ENCODE measurements at regions not wholly inside any gene's neighbourhood (a gene's known extent, or its start where the extent isn't known, plus 50 kb on each side); places are given as distances from the start of the nearest gene placed in this dataset.
"Not testable (repeated sequence)": the region's sequence is repeated elsewhere in the genome, so short reads cannot be mapped to it uniquely, and the experiment has no call there.

DNA sequence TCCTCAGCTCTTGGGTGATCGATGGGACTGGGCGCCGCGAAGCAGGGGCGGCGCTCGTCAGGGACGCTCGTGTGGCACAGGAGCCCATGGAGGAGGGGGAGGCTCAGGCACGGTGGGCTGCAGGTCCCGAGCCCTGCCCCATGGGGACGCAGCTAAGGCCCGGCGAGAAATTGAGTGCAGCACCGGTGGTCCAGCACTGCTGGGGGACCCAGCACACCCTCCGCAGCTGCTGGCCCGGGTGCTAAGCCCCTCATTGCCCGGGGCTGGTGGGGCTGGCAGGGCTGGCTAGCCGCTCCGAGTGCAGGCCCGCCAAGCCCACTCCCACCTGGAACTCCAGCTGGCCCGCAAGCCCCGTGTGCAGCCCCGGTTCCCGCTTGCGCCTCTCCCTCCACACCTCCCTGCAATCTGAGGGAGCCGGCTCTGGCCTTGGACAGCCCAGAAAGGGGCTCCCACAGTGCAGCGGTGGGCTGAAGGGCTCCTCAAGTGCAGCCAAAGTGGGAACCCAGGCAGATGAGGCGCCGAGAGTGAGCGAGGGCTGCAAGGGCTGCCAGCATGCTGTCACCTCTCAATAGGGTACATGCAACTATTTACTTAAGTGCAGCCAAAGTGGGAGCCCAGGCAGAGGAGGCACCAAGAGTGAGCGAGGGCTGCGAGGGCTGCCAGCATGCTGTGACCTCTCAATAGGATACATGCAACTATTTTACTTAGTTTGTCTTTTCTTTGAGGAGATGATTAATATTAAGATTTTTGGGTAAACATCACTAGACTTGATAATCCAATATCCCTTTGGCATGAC is 619.8 kb upstream of the IGFBP7 start:
- not testable (repeated sequence) for H3K4me1 ChIP-seq (ENCODE audit: control insufficient read depth in 2 of 2, insufficient read depth in 2 of 2, low read length in 2 of 2); H3K9me3 ChIP-seq (ENCODE audit: control insufficient read depth in 2 of 2, low read length in 2 of 2); H3K27me3 ChIP-seq (ENCODE audit: control insufficient read depth in 2 of 2, insufficient read depth in 2 of 2, low read length in 2 of 2); H3K4me3 ChIP-seq (ENCODE audit: low read length in 2 of 2); H3K27ac ChIP-seq (ENCODE audit: low read depth in 2 of 2, low read length in 2 of 2); H3K9ac ChIP-seq (ENCODE audit: low read depth in 1 of 2, low read length in 2 of 2); H3K36me3 ChIP-seq (ENCODE audit: control insufficient read depth in 2 of 2, insufficient read depth in 2 of 2, low read length in 2 of 2)

- no peak overlapping the region for H3K4me3 ChIP-seq (ENCODE audit: low read length in 2 of 2)
- no peaks in the 10 kb centered on the region for H3K36me3 ChIP-seq (ENCODE audit: control insufficient read depth in 2 of 2, insufficient read depth in 2 of 2, low read length in 2 of 2)
- no peak overlapping the region for H3K27ac ChIP-seq (ENCODE audit: low read depth in 2 of 2, low read length in 2 of 2)
- no peaks in the 10 kb centered on the region for H3K27me3 ChIP-seq (ENCODE audit: control insufficient read depth in 2 of 2, insufficient read depth in 2 of 2, low read length in 2 of 2)
- H3K9me3 ChIP-seq (ENCODE audit: control insufficient read depth in 2 of 2, low read length in 2 of 2), result no peaks in the 10 kb centered on the region
- H3K9ac ChIP-seq (ENCODE audit: low read depth in 1 of 2, low read length in 2 of 2), result no peak overlapping the region
- no peaks in the 10 kb centered on the region for H3K4me1 ChIP-seq (ENCODE audit: control insufficient read depth in 2 of 2, insufficient read depth in 2 of 2, low read length in 2 of 2)
These were observed 616.0 kb upstream of the IGFBP7 start for GRCh38 chr4:57726154-57726553.

DNA sequence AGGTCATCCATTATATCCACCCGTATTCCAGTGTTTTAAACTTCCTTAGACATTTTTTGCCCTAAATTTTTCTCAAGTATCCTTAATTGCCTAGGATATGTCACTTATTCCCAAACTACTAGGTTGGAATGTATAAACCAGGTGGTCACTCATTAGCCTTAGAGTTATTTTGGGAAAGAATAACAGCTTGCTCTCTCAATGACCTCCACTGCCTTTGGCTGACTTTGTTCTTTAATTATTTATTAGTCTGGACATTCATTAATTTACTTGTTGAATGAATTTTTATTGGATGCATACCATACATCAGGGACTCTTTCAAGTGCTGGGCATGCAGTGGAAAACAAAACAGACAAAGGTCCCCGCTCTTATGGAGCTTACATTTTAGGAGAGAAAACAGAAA is 609.3 kb upstream of the IGFBP7 start:
- Histone ChIP-seq H3K27ac (ENCODE audit: low read depth in 2 of 2, low read length in 2 of 2) (no peak overlapping the region), H3K9me3 (ENCODE audit: control insufficient read depth in 2 of 2, low read length in 2 of 2) (no peaks in the 10 kb centered on the region), H3K4me1 (ENCODE audit: control insufficient read depth in 2 of 2, insufficient read depth in 2 of 2, low read length in 2 of 2) (no peaks in the 10 kb centered on the region), H3K27me3 (ENCODE audit: control insufficient read depth in 2 of 2, insufficient read depth in 2 of 2, low read length in 2 of 2) (no peaks in the 10 kb centered on the region), H3K9ac (ENCODE audit: low read depth in 1 of 2, low read length in 2 of 2) (no peak overlapping the region), H3K36me3 (ENCODE audit: control insufficient read depth in 2 of 2, insufficient read depth in 2 of 2, low read length in 2 of 2) (no peaks in the 10 kb centered on the region), H3K4me3 (ENCODE audit: low read length in 2 of 2) (no peak overlapping the region)

GRCh38 chr4:57714313-57714712 is 604.1 kb upstream of the IGFBP7 start:
- H3K27ac ChIP-seq (ENCODE audit: low read depth in 2 of 2, low read length in 2 of 2); H3K4me3 ChIP-seq (ENCODE audit: low read length in 2 of 2); H3K4me1 ChIP-seq (ENCODE audit: control insufficient read depth in 2 of 2, insufficient read depth in 2 of 2, low read length in 2 of 2); H3K9ac ChIP-seq (ENCODE audit: low read depth in 1 of 2, low read length in 2 of 2); H3K9me3 ChIP-seq (ENCODE audit: control insufficient read depth in 2 of 2, low read length in 2 of 2); H3K36me3 ChIP-seq (ENCODE audit: control insufficient read depth in 2 of 2, insufficient read depth in 2 of 2, low read length in 2 of 2); H3K27me3 ChIP-seq (ENCODE audit: control insufficient read depth in 2 of 2, insufficient read depth in 2 of 2, low read length in 2 of 2): not testable (repeated sequence)

DNA sequence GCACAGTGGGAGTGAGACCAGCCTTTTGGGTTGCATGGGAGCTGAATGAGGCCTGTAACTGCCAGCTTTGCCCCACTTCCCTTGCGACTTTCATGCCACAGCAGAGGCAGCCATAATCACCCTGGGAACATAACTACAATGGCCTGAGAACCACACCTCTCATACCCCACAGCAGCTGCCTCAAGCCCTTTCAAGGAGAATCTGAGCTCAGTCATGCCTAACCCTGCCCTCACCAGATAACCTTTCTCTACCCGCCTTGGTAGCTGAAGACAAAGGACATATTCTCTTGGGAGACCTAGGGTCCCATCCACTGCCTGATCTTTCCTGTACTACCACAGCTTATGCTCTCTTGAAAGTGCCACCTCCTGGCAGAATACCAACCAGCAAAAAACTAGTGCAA is 599.9 kb upstream of the IGFBP7 start:
- no peaks in the 10 kb centered on the region for H3K27me3 ChIP-seq (ENCODE audit: control insufficient read depth in 2 of 2, insufficient read depth in 2 of 2, low read length in 2 of 2)
- H3K36me3 ChIP-seq (ENCODE audit: control insufficient read depth in 2 of 2, insufficient read depth in 2 of 2, low read length in 2 of 2), result no peaks in the 10 kb centered on the region
- H3K4me3 ChIP-seq (ENCODE audit: low read length in 2 of 2), result no peak overlapping the region
- no peak overlapping the region for H3K9ac ChIP-seq (ENCODE audit: low read depth in 1 of 2, low read length in 2 of 2)
- no peaks in the 10 kb centered on the region for H3K9me3 ChIP-seq (ENCODE audit: control insufficient read depth in 2 of 2, low read length in 2 of 2)
- H3K4me1 ChIP-seq (ENCODE audit: control insufficient read depth in 2 of 2, insufficient read depth in 2 of 2, low read length in 2 of 2), result peaks cover 0 to 6% of the 10 kb centered on the region in 2 donors
- H3K27ac ChIP-seq (ENCODE audit: low read depth in 2 of 2, low read length in 2 of 2), result no peak overlapping the region

DNA sequence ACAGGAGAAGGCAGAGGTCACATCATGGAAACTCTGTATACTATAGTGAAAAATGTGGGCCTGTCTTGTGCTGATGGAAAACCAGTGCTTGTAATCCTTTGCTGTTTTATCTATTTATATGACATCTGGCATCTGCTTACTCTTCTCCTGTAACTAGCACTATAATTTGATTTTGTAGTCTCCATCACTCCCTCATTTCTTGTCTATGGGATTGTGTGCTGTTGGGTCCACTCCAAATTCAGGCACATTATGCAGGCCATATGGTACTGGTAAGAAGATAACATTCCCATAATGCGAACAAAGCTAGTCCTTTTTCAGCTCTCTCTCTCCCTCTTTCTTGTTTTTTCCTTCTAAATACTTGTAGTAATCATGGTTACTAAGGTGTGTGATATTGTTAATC is 581.2 kb upstream of the IGFBP7 start:
- H3K9me3 ChIP-seq (ENCODE audit: control insufficient read depth in 2 of 2, low read length in 2 of 2), result no peaks in the 10 kb centered on the region
- H3K36me3 ChIP-seq (ENCODE audit: control insufficient read depth in 2 of 2, insufficient read depth in 2 of 2, low read length in 2 of 2), result no peaks in the 10 kb centered on the region
- no peak overlapping the region for H3K27ac ChIP-seq (ENCODE audit: low read depth in 2 of 2, low read length in 2 of 2)
- H3K4me3 ChIP-seq (ENCODE audit: low read length in 2 of 2), result no peak overlapping the region
- H3K4me1 ChIP-seq (ENCODE audit: control insufficient read depth in 2 of 2, insufficient read depth in 2 of 2, low read length in 2 of 2), result no peaks in the 10 kb centered on the region
- no peaks in the 10 kb centered on the region for H3K27me3 ChIP-seq (ENCODE audit: control insufficient read depth in 2 of 2, insufficient read depth in 2 of 2, low read length in 2 of 2)
- no peak overlapping the region for H3K9ac ChIP-seq (ENCODE audit: low read depth in 1 of 2, low read length in 2 of 2)

GRCh38 chr4:57689693-57690205 is 579.6 kb upstream of the IGFBP7 start:
- H3K4me3 ChIP-seq (ENCODE audit: low read length in 2 of 2), result no peak overlapping the region
- H3K9ac ChIP-seq (ENCODE audit: low read depth in 1 of 2, low read length in 2 of 2), result no peak overlapping the region
- no peak overlapping the region for H3K27ac ChIP-seq (ENCODE audit: low read depth in 2 of 2, low read length in 2 of 2)
- H3K27me3 ChIP-seq (ENCODE audit: control insufficient read depth in 2 of 2, insufficient read depth in 2 of 2, low read length in 2 of 2), result no peaks in the 10 kb centered on the region
- no peaks in the 10 kb centered on the region for H3K4me1 ChIP-seq (ENCODE audit: control insufficient read depth in 2 of 2, insufficient read depth in 2 of 2, low read length in 2 of 2)
- no peaks in the 10 kb centered on the region for H3K9me3 ChIP-seq (ENCODE audit: control insufficient read depth in 2 of 2, low read length in 2 of 2)
- no peaks in the 10 kb centered on the region for H3K36me3 ChIP-seq (ENCODE audit: control insufficient read depth in 2 of 2, insufficient read depth in 2 of 2, low read length in 2 of 2)

DNA sequence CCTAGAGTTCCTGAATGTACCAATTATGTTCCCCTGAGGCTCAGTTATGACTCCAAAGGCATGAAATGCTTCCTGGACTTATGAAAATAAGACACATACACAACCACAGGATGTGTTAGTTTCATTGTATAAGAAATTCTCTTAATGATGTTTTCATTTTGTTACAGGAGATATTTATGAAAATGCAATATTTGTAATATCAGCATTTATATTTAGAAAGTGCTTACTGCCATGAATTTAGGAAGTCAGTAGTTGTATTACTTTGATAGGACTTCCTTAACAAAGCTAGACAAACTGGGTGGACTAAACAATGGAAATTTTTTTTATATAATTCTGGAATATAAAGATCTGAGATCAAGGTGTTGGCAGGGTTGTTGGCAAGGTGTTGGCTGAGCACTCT is 572.1 kb upstream of the IGFBP7 start:
- H3K4me1 ChIP-seq (ENCODE audit: control insufficient read depth in 2 of 2, insufficient read depth in 2 of 2, low read length in 2 of 2), result no peaks in the 10 kb centered on the region
- H3K9me3 ChIP-seq (ENCODE audit: control insufficient read depth in 2 of 2, low read length in 2 of 2), result no peaks in the 10 kb centered on the region
- H3K27ac ChIP-seq (ENCODE audit: low read depth in 2 of 2, low read length in 2 of 2), result no peak overlapping the region
- H3K36me3 ChIP-seq (ENCODE audit: control insufficient read depth in 2 of 2, insufficient read depth in 2 of 2, low read length in 2 of 2), result no peaks in the 10 kb centered on the region
- no peak overlapping the region for H3K9ac ChIP-seq (ENCODE audit: low read depth in 1 of 2, low read length in 2 of 2)
- no peaks in the 10 kb centered on the region for H3K27me3 ChIP-seq (ENCODE audit: control insufficient read depth in 2 of 2, insufficient read depth in 2 of 2, low read length in 2 of 2)
- no peak overlapping the region for H3K4me3 ChIP-seq (ENCODE audit: low read length in 2 of 2)

GRCh38 chr4:57679969-57680368 is 569.8 kb upstream of the IGFBP7 start:
- Histone ChIP-seq H3K36me3 (ENCODE audit: control insufficient read depth in 2 of 2, insufficient read depth in 2 of 2, low read length in 2 of 2) (no peaks in the 10 kb centered on the region), H3K9ac (ENCODE audit: low read depth in 1 of 2, low read length in 2 of 2) (no peak overlapping the region), H3K27ac (ENCODE audit: low read depth in 2 of 2, low read length in 2 of 2) (no peak overlapping the region), H3K27me3 (ENCODE audit: control insufficient read depth in 2 of 2, insufficient read depth in 2 of 2, low read length in 2 of 2) (no peaks in the 10 kb centered on the region), H3K9me3 (ENCODE audit: control insufficient read depth in 2 of 2, low read length in 2 of 2) (no peaks in the 10 kb centered on the region), H3K4me1 (ENCODE audit: control insufficient read depth in 2 of 2, insufficient read depth in 2 of 2, low read length in 2 of 2) (no peaks in the 10 kb centered on the region), H3K4me3 (ENCODE audit: low read length in 2 of 2) (no peak overlapping the region)

- Histone ChIP-seq H3K36me3 (ENCODE audit: control insufficient read depth in 2 of 2, insufficient read depth in 2 of 2, low read length in 2 of 2) (no peaks in the 10 kb centered on the region), H3K4me1 (ENCODE audit: control insufficient read depth in 2 of 2, insufficient read depth in 2 of 2, low read length in 2 of 2) (no peaks in the 10 kb centered on the region), H3K4me3 (ENCODE audit: low read length in 2 of 2) (no peak overlapping the region), H3K27ac (ENCODE audit: low read depth in 2 of 2, low read length in 2 of 2) (no peak overlapping the region), H3K9me3 (ENCODE audit: control insufficient read depth in 2 of 2, low read length in 2 of 2) (no peaks in the 10 kb centered on the region), H3K9ac (ENCODE audit: low read depth in 1 of 2, low read length in 2 of 2) (no peak overlapping the region), H3K27me3 (ENCODE audit: control insufficient read depth in 2 of 2, insufficient read depth in 2 of 2, low read length in 2 of 2) (no peaks in the 10 kb centered on the region)
These were observed 566.2 kb upstream of the IGFBP7 start for GRCh38 chr4:57676394-57676793.

Data from mucosa of rectum (tissue), 2 donors.